ENCODE measurements at regions not wholly inside any gene's neighbourhood (a gene's known extent, or its start where the extent isn't known, plus 50 kb on each side); places are given as distances from the start of the nearest gene placed in this dataset.

- TF ChIP-seq CTCF (IDR thresholded peaks at IDR 0.05 in 2 of 3, conservative IDR thresholded peaks at IDR 0.05 in 1 of 3; ENCODE audit: borderline replicate concordance in 1 of 3, insufficient read depth in 1 of 3, low read depth in 2 of 3, low read length in 2 of 3) = peak; percentile 39 to 60 (median 56); a peak in 5 of 6 replicates
- no peak for TF ChIP-seq ATF3 (IDR thresholded peaks at IDR 0.05)
- TF ChIP-seq CEBPB (IDR thresholded peaks at IDR 0.05; ENCODE audit: low read depth) = no peak
- no peak for TF ChIP-seq FOSL1 (IDR thresholded peaks at IDR 0.05; ENCODE audit: low read depth)
- no peak for TF ChIP-seq REST (IDR thresholded peaks at IDR 0.05; ENCODE audit: low read depth)
These were observed 1742.8 kb downstream of the PCDH7 start for GRCh38 chr4:32462944-32463343.

All from HCT116 (cell line).